ENCODE measurements at regions not wholly inside any gene's neighbourhood (a gene's known extent, or its start where the extent isn't known, plus 50 kb on each side); places are given as distances from the start of the nearest gene placed in this dataset.

GRCh38 chr6:56377295-56377694 is 129.9 kb upstream of the COL21A1 start:
- TF ChIP-seq CTCF (IDR thresholded peaks at IDR 0.05) (no peak), POLR2AphosphoS5 (IDR thresholded peaks at IDR 0.05) (no peak), POLR2A (IDR thresholded peaks at IDR 0.05) (no peak)
